NCI-H526 (cell line): ENCODE measurements at regions not wholly inside any gene's neighbourhood (a gene's known extent, or its start where the extent isn't known, plus 50 kb on each side); places are given as distances from the start of the nearest gene placed in this dataset.

Experiments used
- DNase-seq, 2 experiments: peaks; one replicate each; lab custom pipeline; 2025; lab: John Stamatoyannopoulos, UW

DNA sequence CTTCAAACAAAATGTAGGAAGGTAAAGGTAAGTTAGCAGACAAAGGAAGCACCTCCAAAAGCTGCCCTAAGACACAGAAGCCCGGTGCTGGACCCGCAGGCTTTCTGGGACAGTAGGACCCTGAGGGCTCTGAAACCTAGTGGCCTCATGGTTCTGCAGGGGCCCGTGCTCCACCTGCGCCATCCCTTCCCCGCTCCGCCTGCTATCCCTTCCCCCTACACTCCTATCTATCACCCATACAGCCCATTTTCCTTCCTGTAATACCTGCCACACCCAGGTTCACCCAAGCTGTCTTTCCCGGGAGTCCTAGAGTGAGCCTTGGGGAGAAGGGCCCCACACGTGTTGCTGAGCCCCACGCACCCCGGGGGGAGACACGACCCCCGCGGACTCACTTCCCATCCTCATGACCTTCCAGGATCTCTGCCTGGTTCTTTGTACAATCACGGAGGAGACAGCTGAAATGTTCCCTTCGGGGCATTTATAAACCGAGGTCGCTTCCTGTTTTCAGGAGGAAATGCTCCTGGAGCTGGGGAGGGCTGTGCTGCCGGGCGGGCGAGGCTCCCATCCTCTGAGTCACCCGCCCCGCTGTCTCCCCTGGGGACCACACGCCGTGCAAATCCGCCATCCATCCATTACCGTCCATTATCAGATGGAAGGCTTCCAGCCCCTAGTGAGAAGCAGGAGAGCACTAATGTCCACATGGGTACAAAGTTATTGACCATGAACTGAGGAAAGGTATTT lies 251.7 kb upstream of the PITRM1 start:
- no peak for DNase-seq

DNA sequence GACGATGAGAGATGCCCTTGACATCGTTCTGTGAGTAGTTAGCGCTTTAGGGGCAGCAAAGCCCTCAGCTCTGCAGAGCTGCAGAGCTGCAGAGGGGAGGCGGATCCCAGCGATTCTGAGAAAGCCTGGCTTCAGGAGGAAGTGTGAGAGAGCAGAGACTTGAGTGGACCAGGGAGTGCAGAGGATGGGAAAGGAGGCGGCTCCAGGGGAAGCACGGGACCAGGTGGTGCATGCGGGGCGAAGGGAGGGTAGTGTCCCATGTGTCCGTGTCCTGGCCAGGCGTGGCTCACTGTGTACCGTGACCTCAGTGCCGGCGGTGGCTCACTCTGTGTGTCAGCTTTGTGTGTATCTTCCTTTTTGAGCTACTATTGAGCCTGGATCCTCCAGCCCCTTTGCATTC lies 250.8 kb upstream of the PITRM1 start:
- DNase-seq, result no peak

DNA sequence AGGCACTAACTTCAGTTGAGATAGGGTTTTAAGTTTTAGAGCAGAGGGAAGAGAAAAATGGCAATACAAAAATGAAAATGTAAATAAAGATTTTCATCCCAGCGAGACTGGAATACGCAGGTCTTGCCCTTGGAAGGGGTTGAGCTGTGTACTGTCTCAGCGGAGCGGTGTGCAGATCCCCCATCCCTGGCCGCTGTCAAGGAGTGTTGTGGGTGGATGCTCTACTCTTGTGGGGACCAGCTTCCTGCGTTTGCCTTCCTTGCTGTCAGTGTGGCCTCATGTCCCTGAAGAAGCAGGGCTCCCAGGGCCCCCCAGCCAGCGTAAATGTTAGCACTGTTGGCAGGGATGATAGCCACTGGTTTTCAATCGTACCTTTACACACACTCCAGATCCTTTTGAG lies 249.7 kb upstream of the PITRM1 start:
- DNase-seq, result no peak

DNA sequence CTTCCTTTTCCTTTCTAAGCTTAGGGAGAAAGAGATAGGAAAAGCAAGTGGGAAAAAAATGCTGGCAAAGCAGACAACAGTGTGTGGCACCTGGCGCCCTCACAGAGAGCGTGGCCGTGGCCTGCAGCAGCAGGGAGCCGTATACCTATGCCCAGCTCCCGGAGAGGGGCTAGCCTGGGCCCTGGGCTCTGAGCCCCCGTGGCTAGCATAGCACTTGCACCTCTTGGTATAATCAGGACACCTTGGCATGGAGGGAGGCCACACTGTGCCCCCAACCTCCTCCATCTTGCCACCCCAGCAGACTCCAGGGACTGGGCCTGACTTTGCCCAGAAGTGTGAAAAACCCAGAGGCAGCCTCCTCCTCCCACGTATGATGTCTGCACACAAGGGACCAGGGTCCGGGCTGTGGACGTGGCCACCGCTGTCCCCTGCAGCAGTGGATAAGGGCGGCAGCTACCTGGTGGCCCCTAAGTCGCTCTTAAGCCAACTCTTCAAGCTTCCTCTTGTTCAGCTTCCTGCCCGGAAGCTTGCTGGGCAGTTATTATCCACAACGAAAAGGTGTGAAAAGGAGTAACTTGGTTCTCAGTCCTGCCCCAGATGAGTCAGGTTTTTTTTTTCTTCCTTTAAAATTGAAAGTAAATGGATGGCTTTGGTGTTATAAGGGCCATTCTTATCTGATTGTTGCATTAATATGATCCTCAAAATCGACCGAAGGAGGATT lies 249.1 kb upstream of the PITRM1 start:
- no peak for DNase-seq

DNA sequence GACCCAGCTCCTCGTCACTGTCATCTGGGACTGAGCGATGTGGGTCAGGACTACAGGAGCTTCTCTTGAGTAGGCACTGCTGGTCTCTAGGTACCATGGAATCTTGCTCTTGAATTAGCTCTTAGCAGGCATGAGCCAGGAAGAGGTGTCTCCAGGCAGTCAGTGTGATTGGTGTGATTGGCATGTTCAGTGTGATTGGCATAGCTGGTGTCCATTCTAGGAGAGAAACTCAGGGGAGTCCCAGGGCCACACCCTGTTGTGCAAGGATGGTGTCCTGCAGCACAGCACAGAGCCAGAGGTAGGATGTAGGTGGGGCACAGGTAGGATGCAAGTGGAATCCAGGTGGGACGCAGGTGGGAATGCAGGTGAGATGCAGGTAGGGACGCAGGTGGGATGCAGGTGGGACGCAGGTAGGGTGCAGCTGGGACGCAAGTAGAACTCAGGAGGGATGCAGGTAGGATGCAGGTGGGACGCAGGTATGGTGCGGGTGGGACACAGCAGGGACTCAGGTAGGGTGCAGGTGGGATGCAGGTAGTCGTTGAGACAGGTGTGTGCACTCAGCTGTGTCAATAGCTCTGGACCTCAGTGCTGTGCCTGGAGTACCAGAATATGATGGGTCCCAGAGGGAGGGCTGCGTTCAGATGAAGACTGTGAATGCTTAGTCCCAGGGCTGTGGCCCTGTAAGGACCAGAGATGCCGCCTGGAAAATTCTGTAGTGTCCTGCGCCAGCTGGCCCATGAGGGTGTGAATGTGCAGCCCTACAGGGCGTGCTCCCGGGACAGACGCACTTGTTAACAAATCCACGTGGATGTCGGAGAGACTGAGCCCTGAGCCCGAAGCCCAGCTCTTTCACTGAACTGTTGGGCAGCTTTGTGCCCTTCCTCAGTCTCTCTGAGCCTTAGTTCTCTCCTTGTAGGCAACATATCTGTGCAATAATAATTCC lies 248.2 kb upstream of the PITRM1 start:
- DNase-seq, result no peak

DNA sequence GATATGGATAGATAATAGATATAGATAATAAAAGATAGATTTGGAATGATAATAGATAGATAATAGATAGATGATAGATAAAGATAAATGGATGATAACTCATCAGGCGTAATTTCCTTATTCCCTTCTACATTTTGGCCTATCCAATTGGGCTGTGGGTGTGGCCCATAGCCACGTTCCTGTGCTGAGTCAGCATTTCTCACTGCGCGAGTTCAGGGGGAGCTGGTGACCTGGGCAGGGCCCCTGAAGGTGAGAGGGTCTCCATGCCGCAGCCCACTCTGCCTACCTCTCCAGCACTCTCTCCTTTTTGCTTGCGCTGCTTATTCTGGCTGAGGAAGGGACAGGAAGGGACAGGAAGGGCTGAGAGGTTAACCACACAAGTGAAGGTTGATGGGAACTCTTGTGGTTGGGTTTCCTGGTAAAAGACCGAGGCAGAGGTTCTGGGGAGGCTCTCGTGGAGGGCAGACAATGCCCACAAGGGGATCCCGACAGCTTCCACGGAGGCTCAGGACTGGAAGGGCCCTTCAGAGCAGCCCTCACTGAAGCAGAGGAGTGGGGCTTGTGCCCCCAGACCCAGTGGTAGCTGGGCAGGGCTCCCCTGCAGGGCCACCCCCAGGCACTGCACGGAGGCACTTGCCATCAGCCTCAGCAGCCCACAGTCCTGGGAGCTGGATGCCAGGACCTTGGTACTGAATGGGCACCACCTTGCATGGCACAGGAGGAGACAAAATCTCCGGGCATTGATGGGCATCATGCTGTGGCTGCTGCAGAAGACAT lies 247.3 kb upstream of the PITRM1 start:
- DNase-seq, result no peak

DNA sequence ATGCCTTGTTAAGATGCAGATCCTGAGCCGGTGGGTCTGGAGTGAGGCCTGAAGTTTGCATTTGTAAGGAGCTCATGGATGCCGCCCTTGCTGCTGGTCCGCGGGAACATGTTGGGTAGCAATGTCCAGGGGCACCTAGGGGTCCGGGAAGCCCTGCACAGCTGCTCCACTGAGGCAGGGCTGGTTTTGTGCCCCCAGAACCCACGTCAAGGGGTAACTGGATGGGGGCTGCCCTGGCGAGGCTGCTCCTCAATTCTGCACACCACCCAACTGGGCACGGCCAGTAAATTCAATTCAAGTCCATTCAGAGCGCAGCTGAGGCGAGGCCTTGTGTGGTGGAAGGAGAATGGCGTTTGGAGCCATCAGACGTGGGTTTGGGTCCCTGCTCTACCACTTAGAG lies 246.3 kb upstream of the PITRM1 start:
- DNase-seq, result no peak

DNA sequence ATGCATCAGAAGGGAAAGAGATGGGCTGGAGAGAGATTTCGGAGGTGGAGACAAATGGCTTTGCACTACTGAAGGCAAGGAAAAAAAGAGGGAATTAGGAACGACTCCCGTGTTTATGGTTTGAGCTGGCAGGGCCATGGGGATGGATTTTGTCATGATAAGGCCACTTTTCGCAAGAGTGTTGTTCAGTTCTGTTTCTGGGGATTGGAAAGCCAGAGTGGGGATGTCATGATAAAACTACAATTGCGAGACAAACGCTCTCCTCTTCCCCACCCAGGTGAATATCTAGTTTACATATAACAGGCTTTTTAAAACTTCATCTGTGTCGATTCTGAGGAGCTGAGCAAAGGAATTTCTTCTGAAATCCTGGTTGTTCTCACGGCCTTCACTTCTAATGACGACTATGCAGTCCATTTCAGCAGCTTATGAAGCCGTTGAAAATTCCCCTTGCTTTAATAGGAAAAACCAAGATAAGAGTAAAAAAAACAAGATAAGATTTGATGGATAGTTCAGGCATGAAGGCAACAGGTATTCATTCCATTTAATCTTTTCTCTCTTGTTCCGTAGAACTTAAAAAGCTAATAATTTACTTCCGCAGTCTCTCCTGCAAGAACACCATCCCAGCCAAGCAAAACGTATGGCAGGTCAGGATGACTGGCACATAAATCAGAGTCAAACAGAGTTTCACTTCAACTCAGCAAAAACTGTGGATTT lies 245.6 kb upstream of the PITRM1 start:
- DNase-seq, result no peak

DNA sequence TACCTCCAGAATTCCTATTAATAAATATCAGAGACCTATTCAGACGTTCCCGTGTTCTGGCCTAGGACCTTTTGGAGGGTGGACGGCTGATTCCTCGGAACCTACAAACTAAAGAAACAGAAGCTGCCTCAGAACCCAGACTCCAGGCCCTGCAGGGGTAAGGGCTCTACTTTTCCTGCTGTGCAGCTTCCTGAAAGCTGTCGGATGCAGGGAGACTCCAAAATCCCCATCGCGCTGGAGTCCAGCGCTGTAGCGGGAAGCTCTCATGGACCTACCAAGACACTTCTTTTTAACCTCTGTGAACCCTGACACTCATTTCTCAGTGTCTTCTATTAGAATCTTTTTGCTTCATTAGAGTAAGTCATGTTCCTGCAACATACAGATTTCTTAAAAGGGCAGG lies 244.5 kb upstream of the PITRM1 start:
- DNase-seq, result no peak

DNA sequence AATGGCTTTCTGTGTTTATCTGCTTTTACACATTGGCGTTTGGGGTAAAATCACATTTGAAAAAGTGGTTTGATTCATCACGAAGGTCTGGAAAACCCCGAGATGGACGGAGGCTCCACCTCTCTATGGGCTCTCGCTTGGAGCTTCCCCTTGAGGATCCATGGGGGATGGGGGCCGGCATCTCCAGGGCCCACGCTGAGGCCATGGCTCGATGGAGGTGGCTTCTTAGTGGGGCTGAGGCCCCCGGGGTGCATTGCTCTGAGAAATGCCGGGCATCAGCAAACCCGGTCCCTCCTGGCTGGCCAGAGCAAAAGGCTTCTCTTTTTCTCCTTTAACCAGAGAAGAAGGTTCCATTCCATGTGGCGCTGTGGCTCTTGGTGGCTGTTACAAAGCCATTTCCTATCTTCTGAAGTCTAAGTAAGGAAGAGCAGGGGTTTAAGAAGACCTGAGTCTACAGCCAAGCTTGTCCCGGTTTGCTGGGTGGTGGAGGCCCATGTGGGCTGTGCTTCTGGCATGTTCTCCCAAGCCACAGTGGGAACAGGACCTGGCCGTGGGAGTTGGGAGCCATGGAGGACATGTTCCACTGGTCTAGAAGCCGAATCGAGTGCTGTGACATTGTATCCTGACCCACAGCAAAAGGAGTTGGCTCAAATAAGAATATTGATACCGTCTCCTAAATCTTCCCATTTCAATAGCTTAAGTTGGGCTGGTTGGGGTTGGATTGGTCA lies 243.5 kb upstream of the PITRM1 start:
- DNase-seq, result no peak

DNA sequence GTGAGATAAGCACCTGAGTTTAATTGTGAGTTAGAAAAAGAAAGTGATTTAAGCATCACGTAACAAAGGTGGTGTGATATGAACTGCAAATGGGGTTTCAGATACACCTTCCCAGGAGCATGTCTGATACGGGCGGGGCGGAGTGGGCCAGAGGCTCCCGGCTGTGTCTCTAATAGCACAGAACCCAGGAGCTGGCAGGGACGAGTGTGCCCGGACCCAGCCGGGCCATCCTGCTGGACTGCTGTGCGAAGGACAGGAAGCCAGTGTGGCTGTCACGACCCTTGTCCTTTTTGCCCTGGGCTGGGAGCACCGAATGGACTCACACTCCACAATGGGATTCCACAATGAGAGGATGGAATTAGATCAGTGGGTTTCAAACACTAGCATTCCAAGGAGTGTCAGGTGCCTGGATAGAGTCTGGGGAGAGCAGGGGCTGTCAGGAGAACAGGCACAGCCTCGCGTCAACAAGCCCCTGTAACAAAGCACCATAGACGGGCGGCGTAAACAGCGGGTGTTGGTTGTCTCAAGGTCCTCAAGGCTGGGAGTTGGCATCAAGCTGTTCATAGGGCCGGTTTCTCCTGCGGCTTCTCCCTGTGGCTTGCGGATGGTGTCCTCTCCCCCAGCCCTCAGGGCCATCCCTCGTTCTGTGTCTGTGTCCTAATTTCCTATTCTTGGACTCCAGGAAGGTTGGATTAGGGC lies 242.6 kb upstream of the PITRM1 start:
- DNase-seq, result no peak

DNA sequence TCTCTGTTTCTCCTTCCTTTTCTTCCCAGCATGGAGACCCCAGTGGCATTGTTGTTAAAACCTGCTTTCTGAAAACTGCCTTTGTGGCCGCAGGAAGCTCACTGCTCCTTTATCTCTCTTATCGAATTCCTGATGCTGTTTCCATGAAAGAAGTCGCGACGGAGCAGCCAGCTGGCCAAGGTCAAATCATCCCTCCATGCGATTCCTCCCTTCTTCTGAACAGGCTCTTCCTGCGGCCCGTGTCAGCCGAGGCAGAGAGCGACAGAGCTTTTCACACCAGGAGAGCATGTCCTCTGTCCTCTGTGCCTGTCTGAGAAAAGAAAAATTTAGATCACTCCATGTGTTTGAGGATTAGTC lies 242.1 kb upstream of the PITRM1 start:
- DNase-seq, result no peak

DNA sequence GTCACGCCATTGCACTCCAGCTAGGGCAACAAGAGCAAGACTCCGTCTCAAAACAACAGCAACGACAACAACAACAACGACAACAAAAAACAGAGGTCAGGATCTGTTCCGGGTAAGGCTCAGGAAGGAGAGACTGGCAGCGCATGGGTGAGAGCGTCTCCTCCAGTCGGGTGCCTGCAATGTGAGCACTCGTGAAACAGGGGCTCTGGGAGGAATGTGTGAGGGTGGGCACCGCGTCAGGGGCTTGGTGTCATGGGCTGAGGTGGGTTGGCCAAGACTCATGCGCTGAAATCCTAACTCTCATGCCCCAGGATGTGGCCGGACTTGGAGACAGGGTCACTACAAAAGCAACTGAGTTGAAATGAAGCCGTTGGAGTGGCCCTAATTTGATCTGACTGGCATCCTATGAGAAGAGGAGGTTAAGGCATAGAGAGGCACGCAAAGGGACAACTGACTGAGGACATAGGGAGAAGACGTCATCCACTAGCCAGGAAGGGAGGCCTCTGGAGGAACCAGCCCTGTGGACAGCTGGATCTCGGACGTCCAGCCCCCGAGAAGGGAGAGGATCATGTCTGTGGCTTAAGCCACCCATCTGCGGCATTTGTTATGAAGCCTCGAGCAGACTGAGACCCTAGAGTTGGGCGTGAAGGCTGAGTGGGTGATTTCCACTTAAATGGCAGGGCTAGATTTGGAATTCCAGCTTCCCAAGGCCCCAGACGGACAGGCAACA lies 241.5 kb upstream of the PITRM1 start:
- no peak for DNase-seq

DNA sequence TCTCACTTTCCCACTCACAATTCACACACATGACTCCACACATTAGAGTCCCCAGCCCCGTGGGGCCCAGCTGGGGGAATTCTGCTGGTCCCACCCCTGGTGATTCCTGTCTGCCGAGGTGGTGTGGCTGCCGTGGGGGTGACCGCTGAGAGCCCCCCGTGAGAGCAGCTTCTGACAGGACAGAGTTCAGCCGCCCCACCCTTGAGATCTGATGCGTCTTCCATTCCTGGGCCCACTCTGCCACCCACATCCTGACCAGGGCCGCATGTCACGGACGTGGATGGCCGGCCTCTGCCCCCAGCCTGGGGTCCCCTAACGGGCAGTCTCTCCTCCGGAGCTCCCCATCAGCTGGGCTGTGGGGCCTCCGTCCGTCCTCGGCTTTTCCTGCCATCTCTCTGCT lies 240.1 kb upstream of the PITRM1 start:
- no peak for DNase-seq

DNA sequence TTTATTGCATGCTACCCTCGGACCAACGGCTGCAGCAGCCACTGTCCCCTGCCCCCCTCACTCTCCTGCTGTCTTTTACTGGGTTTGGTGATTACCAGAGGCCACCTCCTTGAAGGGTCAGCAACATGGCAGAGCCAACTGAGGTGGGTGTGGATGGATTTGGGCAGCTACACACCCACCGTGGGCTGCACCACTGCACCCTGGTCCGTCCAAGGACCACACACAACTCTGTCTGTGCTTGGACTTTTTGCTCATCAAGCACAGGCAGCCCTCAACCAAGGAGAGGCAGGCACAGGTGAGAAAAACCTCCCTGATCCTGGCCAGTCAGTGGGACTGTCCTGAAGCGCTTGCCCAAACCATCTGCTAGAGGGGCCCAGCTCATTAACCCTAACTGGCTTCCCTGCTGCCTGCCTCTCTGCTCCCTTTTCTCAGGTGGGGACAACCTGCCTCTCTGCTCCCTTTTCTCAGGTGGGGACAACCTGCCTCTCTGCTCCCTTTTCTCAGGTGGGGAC lies 239.5 kb upstream of the PITRM1 start:
- DNase-seq, result no peak

DNA sequence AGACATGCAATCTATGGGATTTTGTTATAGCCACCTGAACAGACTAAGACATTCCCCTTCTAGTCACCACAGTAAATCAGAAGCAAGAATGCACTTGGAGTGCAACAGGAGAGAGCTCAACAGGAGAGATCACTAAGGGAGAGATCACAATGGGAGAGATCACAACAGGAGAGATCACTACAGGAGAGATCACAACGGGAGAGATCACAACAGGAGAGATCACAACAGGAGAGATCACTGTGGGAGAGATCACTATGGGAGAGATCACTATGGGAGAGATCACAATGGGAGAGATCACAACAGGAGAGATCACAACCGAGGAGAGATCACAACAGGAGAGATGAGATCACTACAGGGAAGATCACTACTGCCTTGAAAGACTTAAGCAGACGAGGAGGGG lies 238.5 kb upstream of the PITRM1 start:
- no peak for DNase-seq

DNA sequence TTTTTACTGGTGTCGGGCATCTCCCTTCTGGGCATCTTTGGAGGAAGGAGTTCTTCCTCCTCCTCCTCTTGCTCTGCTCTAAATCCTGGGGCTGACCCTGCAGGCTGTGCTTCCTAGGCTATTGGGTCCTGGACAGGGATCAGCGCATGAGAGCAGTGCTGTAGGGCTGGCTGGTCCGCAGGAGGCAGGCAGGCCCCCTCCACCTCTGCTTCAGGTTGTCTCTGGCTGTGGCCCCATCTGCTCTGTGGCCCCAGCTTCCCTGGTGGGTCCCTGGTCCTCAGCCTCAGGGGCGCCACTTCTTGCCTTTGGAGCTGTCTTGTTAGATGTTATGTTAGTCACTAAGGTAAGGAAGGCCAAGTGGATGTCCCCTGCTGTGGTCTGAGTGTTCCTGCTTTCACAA lies 237.3 kb upstream of the PITRM1 start:
- DNase-seq, result no peak

DNA sequence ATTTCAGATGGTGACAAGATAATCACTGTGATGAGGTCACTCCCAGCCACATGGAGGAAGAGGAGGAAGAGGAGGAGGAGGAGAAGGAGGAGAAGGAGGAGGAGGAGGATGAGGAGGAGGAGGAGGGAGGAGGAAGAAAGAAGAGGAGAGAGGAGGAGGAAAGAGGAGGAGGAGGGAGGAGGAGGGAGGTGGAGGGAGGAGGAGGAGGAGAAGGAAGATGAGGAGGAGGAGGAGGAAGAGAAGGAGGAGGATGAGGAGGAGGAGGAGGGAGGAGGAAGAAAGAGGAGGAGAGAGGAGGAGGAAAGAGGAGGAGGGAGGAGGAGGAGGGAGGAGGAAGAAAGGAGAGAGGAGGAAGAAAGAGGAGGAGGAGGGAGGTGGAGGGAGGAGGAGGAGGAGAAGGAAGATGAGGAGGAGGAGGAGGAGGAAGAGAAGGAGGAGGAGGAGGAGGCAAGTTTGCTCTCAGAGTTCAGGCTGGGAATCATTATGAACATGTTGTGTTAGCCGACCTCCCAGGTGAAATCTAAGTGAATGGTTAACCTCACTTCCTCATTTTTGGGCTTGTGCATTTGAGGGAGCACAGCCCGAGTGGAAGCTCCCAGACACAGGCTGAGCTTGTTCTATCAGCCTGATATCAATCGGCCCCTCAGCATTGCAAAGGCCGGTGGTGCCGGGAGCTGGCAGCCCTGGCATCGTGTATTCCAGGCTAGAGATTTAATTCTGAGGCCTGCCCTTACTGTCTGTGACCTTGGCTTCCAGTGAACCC lies 236.2 kb upstream of the PITRM1 start:
- no peak for DNase-seq
